Omental fat pad (tissue), 3 donors: ENCODE measurements at regions not wholly inside any gene's neighbourhood (a gene's known extent, or its start where the extent isn't known, plus 50 kb on each side); places are given as distances from the start of the nearest gene placed in this dataset.

Experiments used
- ATAC-seq: fragments of 150-250 bp; one replicate; pipeline ENCODE4 v1.9.1; 2016; ENCODE audit warnings: mild to moderate bottlenecking, moderate library complexity; ENCODE audit not compliant: low FRiP score
- DNase-seq: peaks from one replicate; pipeline ENCODE4 v3.0.0-alpha.2; 2019; ENCODE audit warnings: low spot score
- CTCF ChIP-seq, 3 donors: fragments of 450-650 bp; IDR thresholded peaks; one replicate each; pipeline ENCODE4 v1.5.1; 2016 to 2017; ENCODE audit warnings: antibody characterized with exemption in 3 of 3, mild to moderate bottlenecking in 3 of 3, moderate library complexity in 2 of 3

- ATAC-seq (no peak), DNase-seq (no peak)
- TF ChIP-seq CTCF (IDR thresholded peaks at IDR 0.05) = no peak
These were observed 713.6 kb downstream of the RNF144B start for GRCh38 chr6:19100752-19101151.

- no peak for ATAC-seq
- TF ChIP-seq CTCF (IDR thresholded peaks at IDR 0.05) = no peak
- DNase-seq = no peak
These were observed 715.8 kb downstream of the RNF144B start for GRCh38 chr6:19102936-19103335.

GRCh38 chr6:19107468-19107867, 720.3 kb downstream of the RNF144B start:
- TF ChIP-seq CTCF (IDR thresholded peaks at IDR 0.05) = no peak
- ATAC-seq = no peak
- no peak for DNase-seq

GRCh38 chr6:19121521-19121920, 715.6 kb upstream of the ID4 start:
- DNase-seq (no peak), ATAC-seq (no peak)
- no peak for TF ChIP-seq CTCF (IDR thresholded peaks at IDR 0.05)

GRCh38 chr6:19127081-19127480, 710.1 kb upstream of the ID4 start:
- no peak for TF ChIP-seq CTCF (IDR thresholded peaks at IDR 0.05)
- DNase-seq (no peak), ATAC-seq (no peak)

GRCh38 chr6:19128701-19129100, 708.5 kb upstream of the ID4 start:
- ATAC-seq (no peak), DNase-seq (no peak)
- TF ChIP-seq CTCF (IDR thresholded peaks at IDR 0.05) = no peak

- DNase-seq (no peak), ATAC-seq (no peak)
- TF ChIP-seq CTCF (IDR thresholded peaks at IDR 0.05) = no peak
These were observed 701.5 kb upstream of the ID4 start for GRCh38 chr6:19135706-19136105.
